Liver (tissue), 8 donors: ENCODE measurements at regions not wholly inside any gene's neighbourhood (a gene's known extent, or its start where the extent isn't known, plus 50 kb on each side); places are given as distances from the start of the nearest gene placed in this dataset.

ENCODE experiments used
- DNase-seq: peaks from one replicate; pipeline ENCODE4 v3.0.0-alpha.2; 2017; ENCODE audit warnings: low spot score
- H3K27ac ChIP-seq, 2 donors: one replicate each; pipeline ENCODE4 v1.7.0; 2013; ENCODE audit warnings: inconsistent platforms in 2 of 2, low read length in 2 of 2, control low read depth in 1 of 2, low read depth in 1 of 2, mild to moderate bottlenecking in 1 of 2
- H3K27me3 ChIP-seq, 4 donors: one replicate each; pipeline versions ENCODE4 v1.6.1 to v1.7.0; 2013; ENCODE audit warnings: low read length in 3 of 4, inconsistent platforms in 1 of 4, mild to moderate bottlenecking in 1 of 4, moderate library complexity in 1 of 4; ENCODE audit not compliant: control insufficient read depth in 4 of 4, insufficient read depth in 4 of 4
- H3K36me3 ChIP-seq, 4 donors: one replicate each; pipeline versions ENCODE4 v1.6.1 to v1.7.0; 2013; ENCODE audit warnings: low read length in 3 of 4, mild to moderate bottlenecking in 3 of 4, low read depth in 1 of 4, moderate library complexity in 1 of 4; ENCODE audit not compliant: control insufficient read depth in 4 of 4, insufficient read depth in 3 of 4
- H3K4me1 ChIP-seq, 4 donors: one replicate each; pipeline versions ENCODE4 v1.6.1 to v1.7.0; 2013; ENCODE audit warnings: low read length in 3 of 4, mild to moderate bottlenecking in 3 of 4, moderate library complexity in 1 of 4; ENCODE audit not compliant: control insufficient read depth in 4 of 4, insufficient read depth in 4 of 4
- H3K4me3 ChIP-seq, 3 donors: one replicate each; pipeline versions ENCODE4 v1.6.1 to v1.7.0; 2013; ENCODE audit warnings: low read length in 3 of 3, control low read depth in 1 of 3, low read depth in 1 of 3, mild to moderate bottlenecking in 1 of 3
- H3K9ac ChIP-seq, 2 donors: one replicate each; pipeline ENCODE4 v1.7.0; 2013; ENCODE audit warnings: low read length in 2 of 2, mild to moderate bottlenecking in 2 of 2, moderate library complexity in 2 of 2, control low read depth in 1 of 2, low read depth in 1 of 2
- H3K9me3 ChIP-seq, 4 donors: one replicate each; pipeline versions ENCODE4 v1.6.1 to v1.7.0; 2013; ENCODE audit warnings: low read length in 3 of 4; ENCODE audit not compliant: control insufficient read depth in 4 of 4
- EGR1 ChIP-seq, 2 donors: IDR thresholded peaks; 2 replicates each; pipeline ENCODE4 v1.6.1; 2016 to 2018; ENCODE audit warnings: antibody characterized with exemption in 2 of 2, low read depth in 2 of 2
- FOXA1 ChIP-seq: IDR thresholded peaks from 2 replicates; pipeline ENCODE4 v1.6.1; 2016; ENCODE audit warnings: antibody characterized with exemption
- FOXA2 ChIP-seq: IDR thresholded peaks from 2 replicates; pipeline ENCODE4 v1.6.1; 2016; ENCODE audit warnings: antibody characterized with exemption
- GABPA ChIP-seq, 2 donors: IDR thresholded peaks in 1 of 2; conservative IDR thresholded peaks in 1 of 2; 2 replicates each; pipeline ENCODE4 v1.6.1; 2016; ENCODE audit warnings: antibody characterized with exemption in 2 of 2, mild to moderate bottlenecking in 1 of 2, moderate library complexity in 1 of 2
- HNF4A ChIP-seq, 2 donors: conservative IDR thresholded peaks; 2 replicates each; pipeline ENCODE4 v1.6.1; 2016; ENCODE audit warnings: antibody characterized with exemption in 2 of 2, mild to moderate bottlenecking in 2 of 2
- HNF4G ChIP-seq: IDR thresholded peaks from 2 replicates; pipeline ENCODE4 v1.6.1; 2016; ENCODE audit warnings: antibody characterized with exemption
- JUND ChIP-seq, 2 donors: IDR thresholded peaks; 2 replicates each; pipeline ENCODE4 v1.6.1; 2016; ENCODE audit warnings: antibody characterized with exemption in 2 of 2
- NR2F2 ChIP-seq: IDR thresholded peaks from 2 replicates; pipeline ENCODE4 v1.6.1; 2016; ENCODE audit warnings: antibody characterized with exemption
- RAD21 ChIP-seq, 2 donors: IDR thresholded peaks; 2 replicates each; pipeline ENCODE4 v1.6.1; 2016; ENCODE audit warnings: antibody characterized with exemption in 2 of 2, mild to moderate bottlenecking in 2 of 2
- REST ChIP-seq: IDR thresholded peaks from 2 replicates; pipeline ENCODE4 v1.6.1; 2016; ENCODE audit warnings: antibody characterized with exemption, mild to moderate bottlenecking
- RXRA ChIP-seq, 2 donors: IDR thresholded peaks; 2 replicates each; pipeline ENCODE4 v1.6.1; 2017 to 2018; ENCODE audit warnings: antibody characterized with exemption in 2 of 2, mild to moderate bottlenecking in 1 of 2
- SP1 ChIP-seq: IDR thresholded peaks from 2 replicates; pipeline ENCODE4 v1.6.1; 2018; ENCODE audit warnings: antibody characterized with exemption, mild to moderate bottlenecking
- TAF1 ChIP-seq: conservative IDR thresholded peaks from 2 replicates; pipeline ENCODE4 v1.6.1; 2016; ENCODE audit warnings: antibody characterized with exemption, mild to moderate bottlenecking
- YY1 ChIP-seq: IDR thresholded peaks from 2 replicates; pipeline ENCODE4 v1.6.1; 2016; ENCODE audit warnings: antibody characterized with exemption, mild to moderate bottlenecking
- WGBS: extraction: QIAGEN DNeasy Blood & Tissue Kit; methylation state at CpG from one replicate; pipeline ENCODE4 v1.1.7; 2013; 5-methylcytosine and 5-hydroxymethylcytosine counted together
- TF ChIP-seq, protein P1 (sequence below): IDR thresholded peaks from 2 replicates; pipeline ENCODE4 v1.6.1; 2016; ENCODE audit warnings: antibody characterized with exemption
- TF ChIP-seq, protein P2 (sequence below): fragments of 150-350 bp; IDR thresholded peaks from 2 replicates; pipeline ENCODE4 v1.5.1; 2017; ENCODE audit warnings: improper control_type of control experiment, low read depth, low read length; ENCODE audit not compliant: missing input control
- TF ChIP-seq, protein P3 (sequence below): IDR thresholded peaks from 2 replicates; pipeline ENCODE4 v1.6.1; 2016; ENCODE audit warnings: antibody characterized with exemption
- TF ChIP-seq, protein P4 (sequence below): IDR thresholded peaks from 2 replicates; pipeline ENCODE4 v1.6.1; 2016; ENCODE audit warnings: antibody characterized with exemption
- donor health status: healthy.
- donor health status: healthy.
- donor health status: healthy.
- donor health status: healthy.
- donor health status: healthy.

GRCh38 chr19:28235606-28236125 lies 977.3 kb downstream of the UQCRFS1 start:
- TF ChIP-seq GABPA (IDR thresholded peaks at IDR 0.05 in 1 of 2, conservative IDR thresholded peaks at IDR 0.05 in 1 of 2) = no peak
- TF ChIP-seq, protein P1, sequence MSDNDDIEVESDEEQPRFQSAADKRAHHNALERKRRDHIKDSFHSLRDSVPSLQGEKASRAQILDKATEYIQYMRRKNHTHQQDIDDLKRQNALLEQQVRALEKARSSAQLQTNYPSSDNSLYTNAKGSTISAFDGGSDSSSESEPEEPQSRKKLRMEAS = no peak
- TF ChIP-seq HNF4G = no peak
- TF ChIP-seq FOXA2 = no peak
- no peak for TF ChIP-seq SP1
- no peak for TF ChIP-seq NR2F2
- TF ChIP-seq EGR1 (IDR thresholded peaks at IDR 0.05; ENCODE audit: low read depth in 2 of 2) = no peak
- TF ChIP-seq, protein P2, sequence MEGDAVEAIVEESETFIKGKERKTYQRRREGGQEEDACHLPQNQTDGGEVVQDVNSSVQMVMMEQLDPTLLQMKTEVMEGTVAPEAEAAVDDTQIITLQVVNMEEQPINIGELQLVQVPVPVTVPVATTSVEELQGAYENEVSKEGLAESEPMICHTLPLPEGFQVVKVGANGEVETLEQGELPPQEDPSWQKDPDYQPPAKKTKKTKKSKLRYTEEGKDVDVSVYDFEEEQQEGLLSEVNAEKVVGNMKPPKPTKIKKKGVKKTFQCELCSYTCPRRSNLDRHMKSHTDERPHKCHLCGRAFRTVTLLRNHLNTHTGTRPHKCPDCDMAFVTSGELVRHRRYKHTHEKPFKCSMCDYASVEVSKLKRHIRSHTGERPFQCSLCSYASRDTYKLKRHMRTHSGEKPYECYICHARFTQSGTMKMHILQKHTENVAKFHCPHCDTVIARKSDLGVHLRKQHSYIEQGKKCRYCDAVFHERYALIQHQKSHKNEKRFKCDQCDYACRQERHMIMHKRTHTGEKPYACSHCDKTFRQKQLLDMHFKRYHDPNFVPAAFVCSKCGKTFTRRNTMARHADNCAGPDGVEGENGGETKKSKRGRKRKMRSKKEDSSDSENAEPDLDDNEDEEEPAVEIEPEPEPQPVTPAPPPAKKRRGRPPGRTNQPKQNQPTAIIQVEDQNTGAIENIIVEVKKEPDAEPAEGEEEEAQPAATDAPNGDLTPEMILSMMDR = no peak
- no peak for TF ChIP-seq JUND (IDR thresholded peaks at IDR 0.05)
- no peak for TF ChIP-seq REST
- no peak for TF ChIP-seq RXRA (IDR thresholded peaks at IDR 0.05)
- TF ChIP-seq YY1 = no peak
- no peak for TF ChIP-seq FOXA1
- no peak for TF ChIP-seq RAD21 (IDR thresholded peaks at IDR 0.05)
- TF ChIP-seq, protein P3, sequence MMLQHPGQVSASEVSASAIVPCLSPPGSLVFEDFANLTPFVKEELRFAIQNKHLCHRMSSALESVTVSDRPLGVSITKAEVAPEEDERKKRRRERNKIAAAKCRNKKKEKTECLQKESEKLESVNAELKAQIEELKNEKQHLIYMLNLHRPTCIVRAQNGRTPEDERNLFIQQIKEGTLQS = no peak
- TF ChIP-seq HNF4A (conservative IDR thresholded peaks at IDR 0.05) = no peak
- TF ChIP-seq, protein P4, sequence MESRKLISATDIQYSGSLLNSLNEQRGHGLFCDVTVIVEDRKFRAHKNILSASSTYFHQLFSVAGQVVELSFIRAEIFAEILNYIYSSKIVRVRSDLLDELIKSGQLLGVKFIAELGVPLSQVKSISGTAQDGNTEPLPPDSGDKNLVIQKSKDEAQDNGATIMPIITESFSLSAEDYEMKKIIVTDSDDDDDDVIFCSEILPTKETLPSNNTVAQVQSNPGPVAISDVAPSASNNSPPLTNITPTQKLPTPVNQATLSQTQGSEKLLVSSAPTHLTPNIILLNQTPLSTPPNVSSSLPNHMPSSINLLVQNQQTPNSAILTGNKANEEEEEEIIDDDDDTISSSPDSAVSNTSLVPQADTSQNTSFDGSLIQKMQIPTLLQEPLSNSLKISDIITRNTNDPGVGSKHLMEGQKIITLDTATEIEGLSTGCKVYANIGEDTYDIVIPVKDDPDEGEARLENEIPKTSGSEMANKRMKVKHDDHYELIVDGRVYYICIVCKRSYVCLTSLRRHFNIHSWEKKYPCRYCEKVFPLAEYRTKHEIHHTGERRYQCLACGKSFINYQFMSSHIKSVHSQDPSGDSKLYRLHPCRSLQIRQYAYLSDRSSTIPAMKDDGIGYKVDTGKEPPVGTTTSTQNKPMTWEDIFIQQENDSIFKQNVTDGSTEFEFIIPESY = no peak
- TF ChIP-seq TAF1 = no peak
- H3K4me1 ChIP-seq = no peaks in the 10 kb centered on the region
- DNase-seq = no peak
- H3K27me3 ChIP-seq = peaks cover 0 to 3% (median 1%) of the 10 kb centered on the region in 4 donors
- H3K27ac ChIP-seq = no peak overlapping the region
- no peaks in the 10 kb centered on the region for H3K9me3 ChIP-seq
- no peak overlapping the region for H3K9ac ChIP-seq
- H3K4me3 ChIP-seq = no peak overlapping the region
- no peaks in the 10 kb centered on the region for H3K36me3 ChIP-seq
- WGBS = 25% methylated on average over 4 of the region's 4 CpGs
